Small intestine (tissue), 7 donors: ENCODE measurements at regions not wholly inside any gene's neighbourhood (a gene's known extent, or its start where the extent isn't known, plus 50 kb on each side); places are given as distances from the start of the nearest gene placed in this dataset.

Source experiments
- DNase-seq, 2 donors: peaks; one replicate each; pipeline versions ENCODE4 v3.0.0 to v3.0.0-alpha.2; 2013
- FAIRE-seq: peaks from 2 replicates; lab custom pipeline; 2012; peaks lifted over from hg19 to GRCh38; lab: Jason Lieb, UNC
- H3K27ac ChIP-seq, 3 donors: one replicate each; pipeline ENCODE4 v1.5.1; 2013; ENCODE audit warnings: low read length in 2 of 3, mild to moderate bottlenecking in 2 of 3, control low read depth in 1 of 3, inconsistent platforms in 1 of 3, low read depth in 1 of 3, moderate library complexity in 1 of 3
- H3K27me3 ChIP-seq, 3 donors: one replicate each; pipeline ENCODE4 v1.6.1; 2013; ENCODE audit warnings: low read length in 3 of 3, inconsistent platforms in 1 of 3; ENCODE audit not compliant: control insufficient read depth in 3 of 3, insufficient read depth in 3 of 3
- H3K36me3 ChIP-seq, 3 donors: one replicate each; pipeline ENCODE4 v1.6.1; 2013; ENCODE audit warnings: low read length in 3 of 3, inconsistent platforms in 1 of 3, low read depth in 1 of 3, mild to moderate bottlenecking in 1 of 3, moderate library complexity in 1 of 3; ENCODE audit not compliant: control insufficient read depth in 3 of 3, insufficient read depth in 2 of 3
- H3K4me1 ChIP-seq, 3 donors: one replicate each; pipeline ENCODE4 v1.6.1; 2013; ENCODE audit warnings: low read length in 2 of 3, inconsistent platforms in 1 of 3, low read depth in 1 of 3, mild to moderate bottlenecking in 1 of 3, moderate library complexity in 1 of 3; ENCODE audit not compliant: control insufficient read depth in 3 of 3, insufficient read depth in 2 of 3
- H3K4me3 ChIP-seq, 3 donors: one replicate each; pipeline ENCODE4 v1.5.1; 2013; ENCODE audit warnings: low read length in 3 of 3, control low read depth in 1 of 3, inconsistent platforms in 1 of 3, low read depth in 1 of 3, mild to moderate bottlenecking in 1 of 3, moderate library complexity in 1 of 3
- H3K9me3 ChIP-seq, 2 donors: one replicate each; pipeline ENCODE4 v1.6.1; 2013; ENCODE audit warnings: low read depth in 1 of 2, low read length in 1 of 2; ENCODE audit not compliant: control insufficient read depth in 2 of 2, insufficient read depth in 1 of 2
- WGBS, 3 donors: extraction: QIAGEN DNeasy Blood & Tissue Kit; methylation state at CpG; one replicate each; pipeline ENCODE4 v1.1.7; 2013; 5-methylcytosine and 5-hydroxymethylcytosine counted together
- donor health status: healthy with polysubstance abuse.
- donor health status: control.
- donor health status: control.
- donor health status: Bipolar disorder and iron deficiency.
- donor health status: healthy.

GRCh38 chr16:73199214-73199613 is 151.3 kb upstream of the ZFHX3 start:
- H3K27me3 ChIP-seq, result peaks cover 0 to 2% (median 0%) of the 10 kb centered on the region in 3 donors
- no peak overlapping the region for H3K27ac ChIP-seq
- no peaks in the 10 kb centered on the region for H3K36me3 ChIP-seq
- no peak overlapping the region for H3K4me3 ChIP-seq
- peaks cover 0 to 3% of the 10 kb centered on the region in 2 donors for H3K9me3 ChIP-seq
- 70 to 83% (median 76%) methylated on average over 7 of the region's 7 CpGs for WGBS, 3 donors
- DNase-seq (no peak), FAIRE-seq (no peak)
- H3K4me1 ChIP-seq, result peaks cover 0 to 19% (median 5%) of the 10 kb centered on the region in 3 donors

GRCh38 chr16:73198481-73198880 is 150.6 kb upstream of the ZFHX3 start:
- FAIRE-seq (no peak), DNase-seq (no peak)
- WGBS, 3 donors, result 78 to 95% (median 82%) methylated on average over 5 of the region's 5 CpGs

GRCh38 chr16:73197598-73197997 is 149.7 kb upstream of the ZFHX3 start:
- no peak overlapping the region for H3K4me3 ChIP-seq
- peak in 1 of 2 donors; percentile 42 for DNase-seq

More at GRCh38 chr16:73198481-73198880, 150.6 kb upstream of the ZFHX3 start:
- H3K27ac ChIP-seq, result no peak overlapping the region
- H3K4me3 ChIP-seq, result no peak overlapping the region
- peaks cover 0 to 3% of the 10 kb centered on the region in 2 donors for H3K9me3 ChIP-seq
- no peaks in the 10 kb centered on the region for H3K36me3 ChIP-seq
- peaks cover 0 to 16% (median 5%) of the 10 kb centered on the region in 3 donors for H3K4me1 ChIP-seq
- H3K27me3 ChIP-seq, result peaks cover 0 to 2% (median 0%) of the 10 kb centered on the region in 3 donors

GRCh38 chr16:73196670-73197069 is 148.7 kb upstream of the ZFHX3 start:
- Histone ChIP-seq H3K9me3 (no peaks in the 10 kb centered on the region), H3K27ac (no peak overlapping the region), H3K27me3 (peaks cover 0 to 2% (median 0%) of the 10 kb centered on the region in 3 donors), H3K4me3 (no peak overlapping the region), H3K4me1 (peaks cover 0 to 3% (median 0%) of the 10 kb centered on the region in 3 donors), H3K36me3 (no peaks in the 10 kb centered on the region)
- DNase-seq (peak; percentile 62 to 63), FAIRE-seq (no peak)
- WGBS, 3 donors, result 50 to 62% (median 58%) methylated on average over 4 of the region's 4 CpGs

More at GRCh38 chr16:73197598-73197997, 149.7 kb upstream of the ZFHX3 start:
- H3K9me3 ChIP-seq, result peaks cover 0 to 3% of the 10 kb centered on the region in 2 donors
- H3K36me3 ChIP-seq, result no peaks in the 10 kb centered on the region
- FAIRE-seq, result no peak
- H3K27me3 ChIP-seq, result peaks cover 0 to 2% (median 0%) of the 10 kb centered on the region in 3 donors
- WGBS, 3 donors, result 11 to 56% (median 43%) methylated on average over 3 of the region's 3 CpGs
- H3K4me1 ChIP-seq, result peaks cover 0 to 8% (median 0%) of the 10 kb centered on the region in 3 donors
- H3K27ac ChIP-seq, result no peak overlapping the region

DNA sequence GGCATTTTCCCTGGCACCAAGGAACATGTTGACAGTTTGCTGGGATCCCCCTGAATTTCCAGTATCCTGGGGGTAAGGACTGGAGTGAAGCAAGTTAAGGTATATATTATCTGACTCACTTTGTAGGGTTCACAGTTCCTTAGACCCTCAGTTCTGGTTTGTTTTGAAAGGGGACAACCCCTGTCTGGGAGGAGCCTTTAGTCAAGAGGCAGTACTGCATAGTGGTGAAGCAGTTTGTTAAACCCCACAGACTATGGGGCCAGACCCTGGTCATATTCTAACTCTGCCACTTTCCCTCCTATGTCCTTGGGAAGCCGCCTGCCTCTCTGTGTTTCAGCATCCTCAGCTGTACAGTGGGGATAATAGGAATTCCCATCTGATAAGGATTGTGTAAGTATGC is 145.5 kb upstream of the ZFHX3 start:
- DNase-seq (no peak), FAIRE-seq (no peak)
- 86 to 100% (median 91%) methylated on average over 1 of the region's 1 CpG for WGBS, 3 donors
- H3K4me1 ChIP-seq, result no peaks in the 10 kb centered on the region
- H3K27me3 ChIP-seq, result peaks cover 0 to 6% (median 0%) of the 10 kb centered on the region in 3 donors
- no peaks in the 10 kb centered on the region for H3K9me3 ChIP-seq
- H3K27ac ChIP-seq, result no peak overlapping the region
- H3K4me3 ChIP-seq, result no peak overlapping the region
- no peaks in the 10 kb centered on the region for H3K36me3 ChIP-seq

DNA sequence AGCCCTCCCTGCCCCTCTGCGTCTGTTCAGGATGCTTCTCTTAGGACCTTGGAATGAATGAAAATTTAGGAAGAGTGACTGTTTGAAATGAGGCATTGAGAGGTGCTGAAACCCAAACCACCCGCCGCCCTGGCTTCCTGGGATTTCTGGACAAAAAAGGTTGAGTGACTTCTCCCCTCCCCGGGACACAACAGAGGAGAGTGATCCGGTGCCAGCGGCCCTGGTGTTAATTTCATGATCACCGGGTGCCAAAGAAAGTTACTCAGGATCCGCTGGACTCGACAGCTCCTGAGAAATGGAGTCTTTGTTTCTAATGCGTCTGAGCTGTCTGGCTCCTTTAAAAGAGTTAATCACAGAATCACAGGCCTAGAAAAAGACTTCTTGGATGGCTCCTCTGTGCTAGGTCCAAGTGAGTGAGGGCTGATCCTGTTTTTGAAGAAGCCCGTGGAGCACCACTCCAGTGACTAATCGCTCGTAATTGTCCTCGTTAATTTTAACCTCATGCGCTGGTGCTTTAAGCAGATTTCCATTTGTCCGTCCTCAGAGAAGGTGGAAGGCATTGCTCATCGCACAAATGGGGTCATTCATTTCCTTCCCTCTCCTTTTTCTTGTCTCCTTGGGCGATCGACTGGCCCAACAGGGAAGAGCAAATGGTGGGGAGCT is 144.4 kb upstream of the ZFHX3 start:
- WGBS, 3 donors, result 86 to 95% (median 92%) methylated on average over 19 of the region's 19 CpGs
- peaks cover 0 to 6% (median 0%) of the 10 kb centered on the region in 3 donors for H3K27me3 ChIP-seq
- no peaks in the 10 kb centered on the region for H3K9me3 ChIP-seq
- no peak overlapping the region for H3K27ac ChIP-seq
- FAIRE-seq (no peak), DNase-seq (no peak)
- no peaks in the 10 kb centered on the region for H3K4me1 ChIP-seq
- H3K4me3 ChIP-seq, result no peak overlapping the region
- H3K36me3 ChIP-seq, result no peaks in the 10 kb centered on the region

DNA sequence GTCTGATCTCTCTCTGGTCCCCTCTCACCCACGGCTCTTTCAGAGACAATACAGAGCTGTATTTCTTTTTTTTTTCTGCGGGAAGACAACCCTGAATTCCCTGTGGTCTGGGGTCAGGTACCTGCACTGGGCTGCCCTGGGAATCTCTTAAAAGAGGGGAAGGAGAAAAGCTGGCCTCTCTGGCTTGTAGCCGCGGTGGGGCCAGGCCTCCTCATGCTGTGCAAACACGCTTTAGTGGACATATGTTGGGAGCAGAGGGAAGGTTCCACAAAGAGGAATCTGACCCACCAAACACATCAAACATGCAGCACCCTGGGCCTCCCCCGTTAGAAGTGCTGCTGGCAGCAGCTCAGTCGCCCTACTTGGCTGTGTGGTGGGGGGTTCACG is 143.7 kb upstream of the ZFHX3 start:
- 83 to 89% (median 89%) methylated on average over 8 of the region's 8 CpGs for WGBS, 3 donors

GRCh38 chr16:73190688-73191659 is 143.0 kb upstream of the ZFHX3 start:
- FAIRE-seq (no peak), DNase-seq (no peak)
- Histone ChIP-seq H3K4me3 (no peak overlapping the region), H3K36me3 (no peaks in the 10 kb centered on the region), H3K27me3 (peaks cover 0 to 6% (median 0%) of the 10 kb centered on the region in 3 donors), H3K4me1 (no peaks in the 10 kb centered on the region), H3K27ac (no peak overlapping the region), H3K9me3 (no peaks in the 10 kb centered on the region)
- 75 to 76% (median 75%) methylated on average over 19 of the region's 19 CpGs for WGBS, 3 donors

More for the DNA sequence above, 143.7 kb upstream of the ZFHX3 start:
- Histone ChIP-seq H3K9me3 (no peaks in the 10 kb centered on the region), H3K27ac (no peak overlapping the region), H3K27me3 (peaks cover 0 to 6% (median 0%) of the 10 kb centered on the region in 3 donors), H3K4me3 (no peak overlapping the region), H3K36me3 (no peaks in the 10 kb centered on the region), H3K4me1 (no peaks in the 10 kb centered on the region)
- FAIRE-seq (no peak), DNase-seq (no peak)
